ENCODE measurements at regions not wholly inside any gene's neighbourhood (a gene's known extent, or its start where the extent isn't known, plus 50 kb on each side); places are given as distances from the start of the nearest gene placed in this dataset.
A peak's percentile ranks its signal among the peaks of the same experiment; 100 is the strongest.
"Not testable (repeated sequence)": the region's sequence is repeated elsewhere in the genome, so short reads cannot be mapped to it uniquely, and the experiment has no call there.

GRCh38 chr22:45061332-45061731 is 51.5 kb upstream of the PHF21B start:
- no peak for DNase-seq (ENCODE audit: low read depth in 4 of 4, low spot score in 2 of 4)

- DNase-seq (ENCODE audit: low read depth in 4 of 4, low spot score in 2 of 4): no peak
These were observed 54.8 kb upstream of the PHF21B start for GRCh38 chr22:45064313-45065278.

DNA sequence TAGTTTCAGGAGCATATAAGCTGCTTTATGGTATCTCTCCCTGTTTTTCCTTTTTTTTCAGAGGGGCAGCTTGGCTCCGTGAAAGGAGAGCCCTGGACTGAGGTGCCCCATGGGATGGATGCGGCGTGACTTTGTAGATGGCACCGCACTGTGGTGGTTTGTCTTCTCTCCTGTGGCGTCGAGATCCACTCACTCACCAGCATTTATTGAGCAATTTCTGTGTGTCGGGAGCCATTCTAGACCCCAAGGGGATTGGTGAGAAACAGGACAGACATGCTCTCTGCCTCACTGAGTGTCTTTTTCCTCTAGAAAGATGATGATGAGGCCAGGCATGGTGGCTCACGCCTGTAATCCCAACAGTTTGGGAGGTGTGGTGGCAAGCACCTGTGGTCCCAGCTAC is 55.9 kb upstream of the PHF21B start:
- DNase-seq (ENCODE audit: low read depth in 4 of 4, low spot score in 2 of 4): no peak

DNA sequence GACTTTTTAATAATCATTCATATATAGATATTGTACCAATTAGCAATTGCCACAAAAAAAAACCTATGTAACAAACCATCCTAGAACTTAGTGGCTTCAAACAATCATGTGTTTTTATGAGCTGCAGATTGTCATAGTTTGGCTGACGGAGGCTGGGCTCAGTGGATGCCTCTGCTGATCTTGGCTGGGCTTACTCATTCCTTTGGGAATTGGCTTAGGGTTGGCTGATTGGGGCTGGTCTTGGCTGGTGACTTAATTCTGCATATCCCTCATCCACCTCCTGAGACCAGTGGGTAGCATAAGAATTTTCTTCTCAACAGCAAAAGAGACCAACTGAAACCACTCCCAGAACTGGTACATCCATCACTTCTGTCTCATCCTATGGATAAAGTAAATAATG is 57.9 kb upstream of the PHF21B start:
- no peak for DNase-seq (ENCODE audit: low read depth in 4 of 4, low spot score in 2 of 4)

DNA sequence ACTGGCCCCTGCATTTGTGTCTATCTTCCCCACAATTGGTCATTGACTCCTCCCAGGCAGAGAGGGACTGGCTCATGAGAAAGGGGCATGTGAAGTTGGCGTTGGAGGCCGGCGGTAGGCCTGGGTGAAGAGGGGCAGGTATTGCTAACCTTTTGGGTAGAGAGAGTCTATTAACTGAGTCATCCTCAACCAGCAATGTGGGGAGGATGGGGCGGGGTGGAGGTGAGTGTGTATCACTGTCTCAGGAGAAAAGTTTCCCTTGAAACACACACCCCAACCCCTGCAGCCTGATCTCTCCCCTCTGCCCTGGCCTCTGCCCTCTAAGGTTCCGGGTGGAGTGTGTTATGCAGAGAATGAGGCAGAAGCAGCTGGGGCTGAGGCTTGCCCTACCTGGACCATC is 60.1 kb upstream of the PHF21B start:
- no peak for DNase-seq (ENCODE audit: low read depth in 4 of 4, low spot score in 2 of 4)

GRCh38 chr22:45071618-45072017 is 61.8 kb upstream of the PHF21B start:
- no peak for DNase-seq (ENCODE audit: low read depth in 4 of 4, low spot score in 2 of 4)

DNA sequence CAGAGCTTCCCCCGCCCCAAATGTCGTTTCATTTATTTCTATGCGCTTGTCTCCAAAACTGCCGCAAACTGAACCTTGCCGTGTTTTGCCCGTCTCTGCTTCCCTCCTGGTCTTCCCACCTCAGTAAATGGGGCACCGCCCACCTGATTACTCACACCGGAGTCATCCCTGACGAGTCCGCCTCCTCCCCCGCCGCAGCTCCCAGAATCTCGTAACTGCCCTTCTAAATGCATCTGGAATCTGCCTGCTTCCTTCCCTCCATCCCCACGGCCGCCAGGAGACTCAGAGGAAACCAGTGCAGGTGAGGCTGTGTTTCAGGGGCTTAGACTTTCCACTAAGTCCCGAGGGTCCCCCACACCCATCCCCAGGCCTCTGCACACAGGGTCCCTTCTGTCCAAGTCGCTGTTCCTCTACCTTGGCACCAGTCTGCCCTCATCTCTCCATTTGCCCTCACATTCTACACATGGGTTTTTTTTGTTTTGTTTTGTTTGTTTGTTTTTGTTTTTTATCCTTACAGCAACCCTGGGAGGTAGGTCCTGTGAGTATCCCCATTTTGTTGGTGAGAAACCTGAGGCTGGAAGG is 62.6 kb upstream of the PHF21B start:
- no peak for DNase-seq (ENCODE audit: low read depth in 4 of 4, low spot score in 2 of 4)

DNA sequence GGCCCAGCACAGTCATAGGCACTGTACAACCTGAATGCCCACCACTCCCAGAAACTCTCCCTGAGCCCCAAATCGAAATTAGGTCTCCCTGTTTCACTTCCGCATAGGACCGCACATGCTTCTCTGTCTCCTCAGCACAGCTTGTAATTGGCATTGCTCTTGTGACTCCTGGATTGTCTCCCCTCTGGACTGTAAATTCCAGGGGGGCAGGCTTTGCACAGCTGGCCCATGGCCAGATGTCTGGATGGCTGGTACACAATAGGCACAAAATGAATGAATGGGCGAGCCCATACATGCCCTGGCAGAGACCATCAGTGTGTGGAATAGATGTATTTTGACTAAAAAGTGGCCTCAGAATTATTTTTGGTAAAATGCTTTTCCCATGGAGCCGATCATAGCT is 63.3 kb upstream of the PHF21B start:
- no peak for DNase-seq (ENCODE audit: low read depth in 4 of 4, low spot score in 2 of 4)

DNA sequence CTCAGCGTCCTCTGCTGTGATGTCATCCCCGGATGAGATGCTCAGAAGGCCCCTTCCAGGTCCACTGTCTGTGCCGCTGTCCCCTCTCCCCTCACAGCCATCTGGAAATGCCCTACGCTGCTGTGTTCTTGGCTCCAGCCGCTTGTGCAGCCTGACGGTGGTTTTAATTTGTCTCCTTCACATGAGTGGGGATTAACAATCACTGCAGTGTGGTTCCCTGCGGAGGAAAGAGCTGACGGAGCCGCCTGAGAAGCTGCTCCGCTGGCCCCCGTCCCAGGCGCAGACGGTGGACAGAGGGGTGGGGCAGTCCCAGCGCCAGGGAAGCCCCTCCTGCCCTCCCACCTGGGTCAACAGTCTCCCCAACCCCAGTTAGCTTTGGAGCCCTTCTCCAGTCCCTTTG is 67.5 kb upstream of the PHF21B start:
- DNase-seq (ENCODE audit: low read depth in 4 of 4, low spot score in 2 of 4): no peak

DNA sequence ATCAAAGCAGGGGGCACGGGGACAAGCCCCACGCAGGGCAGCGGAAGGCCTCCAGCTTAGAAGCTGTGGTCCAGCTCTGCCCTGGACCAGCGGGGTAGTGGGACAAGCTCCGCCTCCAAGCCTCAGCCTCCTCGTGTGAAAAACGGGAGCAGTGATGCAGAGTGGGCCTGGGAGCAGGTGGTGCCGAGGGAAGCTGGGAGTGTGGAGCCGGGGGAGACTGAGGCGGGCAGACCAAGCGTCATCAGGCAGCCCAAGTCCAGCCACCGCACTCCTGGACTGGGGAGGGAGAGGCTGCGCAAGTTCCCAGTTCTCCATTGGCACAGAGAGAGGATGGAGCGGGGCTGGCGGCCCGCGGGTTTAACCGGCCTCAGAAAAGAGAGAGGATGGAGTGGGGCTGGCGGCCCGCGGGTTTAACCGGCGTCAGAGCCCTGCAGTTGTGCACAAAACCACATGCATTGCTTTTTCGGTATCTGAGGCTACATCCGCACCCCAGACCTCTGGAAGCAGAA is 68.1 kb upstream of the PHF21B start:
- no peak for DNase-seq (ENCODE audit: low read depth in 4 of 4, low spot score in 2 of 4)

DNA sequence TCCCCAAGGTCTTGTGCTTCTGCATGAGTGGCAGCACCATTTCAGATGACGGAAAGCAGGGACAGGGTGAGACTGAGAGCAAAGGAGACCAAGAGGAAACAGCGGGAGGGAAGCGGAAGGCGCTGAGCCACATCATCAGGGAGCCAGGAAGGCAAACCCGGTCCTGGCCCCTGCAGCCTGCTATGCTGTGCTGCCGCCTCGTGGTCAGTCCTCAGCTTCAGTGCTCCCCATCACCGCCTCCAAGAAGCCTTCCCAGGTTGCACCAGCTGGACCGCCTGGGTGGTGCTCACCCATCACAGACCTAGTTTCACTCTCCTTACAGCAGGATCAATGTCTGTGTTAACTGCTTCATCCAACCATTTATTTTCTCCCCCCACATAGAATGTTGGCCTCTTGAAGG is 73.0 kb upstream of the PHF21B start:
- DNase-seq (ENCODE audit: low read depth in 4 of 4, low spot score in 2 of 4): no peak

- DNase-seq (ENCODE audit: low read depth in 4 of 4, low spot score in 2 of 4): no peak
These were observed 74.0 kb upstream of the PHF21B start for GRCh38 chr22:45083659-45084305.

- no peak for DNase-seq (ENCODE audit: low read depth in 4 of 4, low spot score in 2 of 4)
These were observed 74.7 kb upstream of the PHF21B start for GRCh38 chr22:45084400-45084920.

GRCh38 chr22:45087802-45088201 is 75.9 kb upstream of the NUP50 start:
- no peak for DNase-seq (ENCODE audit: low read depth in 4 of 4, low spot score in 2 of 4)

DNA sequence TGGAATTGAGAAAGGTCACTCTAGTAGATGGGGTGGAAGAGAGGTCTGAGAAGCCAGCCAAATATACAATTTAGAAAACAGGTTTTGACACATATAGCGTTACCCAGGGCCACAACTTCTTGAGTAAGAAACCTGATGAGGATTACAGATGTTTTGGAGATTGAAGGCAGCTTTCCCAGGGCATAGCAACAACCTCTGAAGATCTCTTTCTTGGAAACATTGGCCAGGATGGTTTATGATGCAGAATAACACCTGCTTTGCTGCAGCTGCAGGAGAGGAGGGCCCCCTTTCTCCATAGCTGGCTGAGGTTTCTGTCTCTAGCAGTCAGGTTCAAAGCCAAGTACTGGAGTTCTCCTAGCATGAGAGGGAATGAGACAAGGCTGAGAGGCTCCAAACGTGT is 75.1 kb upstream of the NUP50 start:
- DNase-seq (ENCODE audit: low read depth in 4 of 4, low spot score in 2 of 4): no peak

DNA sequence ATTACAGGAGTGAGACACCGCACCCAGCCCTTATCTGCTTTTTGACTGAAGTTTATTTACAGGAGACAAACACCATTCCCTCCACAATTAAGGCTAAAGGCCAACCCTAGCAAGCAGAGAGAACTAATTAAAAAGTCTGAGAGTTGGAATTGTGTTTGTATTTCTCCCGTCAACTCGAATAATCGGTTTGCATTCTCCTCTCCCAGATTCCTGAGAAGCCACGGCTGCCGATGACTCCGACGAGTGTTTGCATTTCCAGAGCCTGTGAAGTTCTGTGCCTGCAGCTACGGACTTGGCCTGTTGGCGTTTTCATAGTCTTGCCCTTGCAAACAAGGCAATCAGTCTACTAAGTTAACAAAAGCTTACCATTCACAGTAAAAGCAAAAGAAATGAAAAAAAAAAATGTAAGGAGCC is 73.2 kb upstream of the NUP50 start:
- DNase-seq (ENCODE audit: low read depth in 4 of 4, low spot score in 2 of 4): peak in 1 of 4 donors; percentile 24

DNA sequence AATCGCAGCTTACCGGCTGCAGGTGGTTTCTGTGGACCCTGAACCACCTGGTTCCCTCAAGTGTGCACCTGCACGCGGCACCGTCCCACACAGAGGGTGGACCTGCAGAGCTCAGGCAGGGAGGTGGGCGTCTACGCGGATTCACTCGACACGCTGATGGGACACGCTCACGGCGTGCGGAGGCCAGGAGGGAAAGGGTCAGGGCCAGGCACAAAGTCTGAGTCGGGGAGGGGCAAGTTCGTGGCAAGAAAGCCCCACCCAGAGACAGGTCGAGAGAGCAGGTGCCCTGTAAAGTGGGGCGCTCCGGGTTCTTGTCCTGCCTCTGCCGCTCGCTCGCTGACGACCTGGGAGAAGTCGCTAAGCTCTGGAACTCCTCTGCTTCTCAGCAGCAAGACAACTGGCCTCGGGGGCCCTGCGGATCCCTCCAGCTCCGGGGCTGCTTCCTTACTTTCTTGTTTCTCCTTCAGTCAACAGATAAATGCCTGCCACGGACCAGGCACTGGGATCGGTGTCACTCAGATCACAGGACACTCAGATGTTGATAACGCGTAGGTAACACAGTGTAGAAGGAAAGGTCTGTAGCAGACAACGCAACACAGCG is 72.4 kb upstream of the NUP50 start:
- DNase-seq (ENCODE audit: low read depth in 4 of 4, low spot score in 2 of 4): no peak

DNA sequence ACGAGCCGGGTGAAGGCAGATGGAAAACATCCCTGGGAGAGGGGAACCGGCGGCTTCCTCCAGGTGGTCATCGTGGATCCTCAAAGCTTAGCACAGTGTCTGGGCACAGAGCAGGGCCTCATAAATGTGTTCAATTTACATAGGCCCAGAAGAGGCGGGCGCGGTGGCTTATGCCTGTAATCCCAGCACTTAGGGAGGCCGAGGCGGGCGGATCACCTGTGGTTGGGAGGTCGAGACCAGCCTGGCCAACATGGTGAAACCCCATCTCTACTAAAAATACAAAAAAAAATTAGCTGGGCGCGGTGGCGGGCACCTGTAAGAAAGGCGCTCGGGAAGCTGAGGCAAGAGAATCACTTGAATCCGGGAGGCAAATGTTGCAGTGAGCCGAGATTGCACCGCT is 71.8 kb upstream of the NUP50 start:
- not testable (repeated sequence) for DNase-seq (ENCODE audit: low read depth in 4 of 4, low spot score in 2 of 4)

DNA sequence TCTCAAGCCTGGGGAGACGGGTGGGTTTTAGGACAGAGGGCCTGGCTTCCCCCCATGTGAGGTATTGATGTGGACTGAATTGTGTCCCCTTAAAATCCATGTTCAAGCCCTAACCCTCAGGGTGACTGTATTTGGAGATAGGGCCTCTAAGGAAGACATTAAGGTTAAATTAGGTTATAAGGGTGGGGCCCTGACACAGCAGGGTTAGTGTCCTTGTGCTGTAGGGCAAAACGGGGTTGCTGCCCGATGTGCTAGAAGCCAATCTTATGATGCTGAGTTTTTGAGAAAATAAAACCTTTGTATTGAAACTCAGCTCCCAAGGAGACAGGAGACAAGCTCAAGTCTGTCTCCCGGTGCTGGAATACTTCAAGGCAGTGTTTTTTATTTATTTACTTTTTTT is 71.1 kb upstream of the NUP50 start:
- DNase-seq (ENCODE audit: low read depth in 4 of 4, low spot score in 2 of 4): no peak

- no peak for DNase-seq (ENCODE audit: low read depth in 4 of 4, low spot score in 2 of 4)
These were observed 70.1 kb upstream of the NUP50 start for GRCh38 chr22:45093609-45094008.

Measured in left renal cortex interstitium (tissue), 4 donors.